ENCODE measurements at regions not wholly inside any gene's neighbourhood (a gene's known extent, or its start where the extent isn't known, plus 50 kb on each side); places are given as distances from the start of the nearest gene placed in this dataset.

- TF ChIP-seq CTCF (IDR thresholded peaks at IDR 0.05) = no peak
- no peak for TF ChIP-seq POLR2A (IDR thresholded peaks at IDR 0.05)
Observed at GRCh38 chr6:169943241-169944060, 192.0 kb downstream of the ERMARD start.
